ENCODE measurements at regions not wholly inside any gene's neighbourhood (a gene's known extent, or its start where the extent isn't known, plus 50 kb on each side); places are given as distances from the start of the nearest gene placed in this dataset.

GRCh38 chr9:135021393-135021789 lies 66.1 kb upstream of the OLFM1 start:
- H3K36me3 ChIP-seq (ENCODE audit: low read depth), result no peaks in the 10 kb centered on the region
- intact Hi-C loops (cut with micrococcal nuclease; ENCODE audit: unreplicated experiment), result no loop called here
- no peak overlapping the region for H3K27ac ChIP-seq
- H3K4me3 ChIP-seq, result no peak overlapping the region
- H3K9me3 ChIP-seq (ENCODE audit: insufficient read depth, low read depth), result no peaks in the 10 kb centered on the region
- DNase-seq, result no peak
- H3F3A ChIP-seq (ENCODE audit: insufficient read depth, low read depth), result no peaks in the 10 kb centered on the region
- no peak for TF ChIP-seq CTCF (conservative IDR thresholded peaks at IDR 0.05)
- TF ChIP-seq EZH2 (IDR thresholded peaks at IDR 0.05; ENCODE audit: low read depth), result no peak
- ChIA-PET CTCF (no interaction called here), POLR2A (ENCODE audit: unreplicated experiment) (no interaction called here)
- peaks cover 99% of the 10 kb centered on the region for H3K27me3 ChIP-seq (ENCODE audit: insufficient read depth, low read depth)
- BruUV-seq (replicated peaks), result no TSS peak
- no peaks in the 10 kb centered on the region for H3K79me2 ChIP-seq (ENCODE audit: low read depth)
- H3K4me1 ChIP-seq (replicated peaks; ENCODE audit: insufficient read depth), result no peaks in the 10 kb centered on the region
- no peaks in the 10 kb centered on the region for H4K20me1 ChIP-seq (ENCODE audit: insufficient read depth)
- H2AFZ ChIP-seq, result no peak overlapping the region
- H3K4me2 ChIP-seq, result no peak overlapping the region
- no peaks in the 10 kb centered on the region for H3K9me2 ChIP-seq (ENCODE audit: insufficient read depth)

GRCh38 chr9:135022191-135022870 lies 65.1 kb upstream of the OLFM1 start:
- CTCF ChIA-PET, result no interaction called here
- intact Hi-C loops (cut with micrococcal nuclease; ENCODE audit: unreplicated experiment), result no loop called here
- no peak overlapping the region for H3K4me3 ChIP-seq
- H3F3A ChIP-seq (ENCODE audit: insufficient read depth, low read depth), result no peaks in the 10 kb centered on the region
- no peak for TF ChIP-seq EZH2 (IDR thresholded peaks at IDR 0.05; ENCODE audit: low read depth)
- no peak for TF ChIP-seq CTCF (conservative IDR thresholded peaks at IDR 0.05)
- no peak overlapping the region for H3K4me2 ChIP-seq
- no peak overlapping the region for H2AFZ ChIP-seq
- no peak overlapping the region for H3K27ac ChIP-seq
- no peaks in the 10 kb centered on the region for H3K79me2 ChIP-seq (ENCODE audit: low read depth)
- no peaks in the 10 kb centered on the region for H3K9me2 ChIP-seq (ENCODE audit: insufficient read depth)
- H3K36me3 ChIP-seq (ENCODE audit: low read depth), result no peaks in the 10 kb centered on the region
- H4K20me1 ChIP-seq (ENCODE audit: insufficient read depth), result no peaks in the 10 kb centered on the region
- no peaks in the 10 kb centered on the region for H3K9me3 ChIP-seq (ENCODE audit: insufficient read depth, low read depth)
- BruUV-seq (replicated peaks), result no TSS peak
- DNase-seq, result no peak
- POLR2A ChIA-PET (ENCODE audit: unreplicated experiment), result no interaction called here
- no peaks in the 10 kb centered on the region for H3K4me1 ChIP-seq (replicated peaks; ENCODE audit: insufficient read depth)
- H3K27me3 ChIP-seq (ENCODE audit: insufficient read depth, low read depth), result peaks cover 99% of the 10 kb centered on the region

- Histone ChIP-seq H3K27ac (no peak overlapping the region), H3K36me3 (ENCODE audit: low read depth) (no peaks in the 10 kb centered on the region), H3K4me1 (replicated peaks; ENCODE audit: insufficient read depth) (no peaks in the 10 kb centered on the region), H3K4me3 (no peak overlapping the region), H4K20me1 (ENCODE audit: insufficient read depth) (no peaks in the 10 kb centered on the region), H2AFZ (no peak overlapping the region), H3K4me2 (no peak overlapping the region), H3K27me3 (ENCODE audit: insufficient read depth, low read depth) (peaks cover 99% of the 10 kb centered on the region), H3K9me2 (ENCODE audit: insufficient read depth) (no peaks in the 10 kb centered on the region), H3K79me2 (ENCODE audit: low read depth) (no peaks in the 10 kb centered on the region), H3K9me3 (ENCODE audit: insufficient read depth, low read depth) (no peaks in the 10 kb centered on the region), H3F3A (ENCODE audit: insufficient read depth, low read depth) (no peaks in the 10 kb centered on the region)
- DNase-seq, result peak in 1 of 2 experiments; percentile 56
- TF ChIP-seq EZH2 (IDR thresholded peaks at IDR 0.05; ENCODE audit: low read depth) (no peak), CTCF (conservative IDR thresholded peaks at IDR 0.05) (no peak)
- ChIA-PET CTCF (no interaction called here), POLR2A (ENCODE audit: unreplicated experiment) (no interaction called here)
- intact Hi-C loops (cut with micrococcal nuclease; ENCODE audit: unreplicated experiment), result no loop called here
- BruUV-seq (replicated peaks), result no TSS peak
Observed at GRCh38 chr9:135023088-135023785, 64.2 kb upstream of the OLFM1 start.

Data from PC-9 (cell line).